ENCODE measurements at regions not wholly inside any gene's neighbourhood (a gene's known extent, or its start where the extent isn't known, plus 50 kb on each side); places are given as distances from the start of the nearest gene placed in this dataset.

- no peak for TF ChIP-seq EP300 (IDR thresholded peaks at IDR 0.05; ENCODE audit: borderline replicate concordance)
- no peak for TF ChIP-seq CREB1 (IDR thresholded peaks at IDR 0.05; ENCODE audit: low read depth)
- no peak for TF ChIP-seq FOXM1 (IDR thresholded peaks at IDR 0.05; ENCODE audit: borderline replicate concordance, low read depth)
- no peak for TF ChIP-seq CEBPB (IDR thresholded peaks at IDR 0.05)
Measured at GRCh38 chr7:45408409-45408737, 165.8 kb upstream of the ADCY1 start.

All from Ishikawa (cell line).